ENCODE measurements at regions not wholly inside any gene's neighbourhood (a gene's known extent, or its start where the extent isn't known, plus 50 kb on each side); places are given as distances from the start of the nearest gene placed in this dataset.

- Histone ChIP-seq H3K9ac (no peak overlapping the region), H2AFZ (ENCODE audit: low read depth) (no peak overlapping the region), H3K27ac (no peak overlapping the region), H3K4me2 (no peak overlapping the region), H3K79me2 (ENCODE audit: insufficient read depth, low read depth) (no peaks in the 10 kb centered on the region), H3K27me3 (ENCODE audit: insufficient read depth, low read depth) (no peaks in the 10 kb centered on the region), H3K4me1 (ENCODE audit: low read depth, poor library complexity, severe bottlenecking) (no peaks in the 10 kb centered on the region), H4K20me1 (ENCODE audit: insufficient read depth) (no peaks in the 10 kb centered on the region), H3K4me3 (IDR thresholded peaks at IDR 0.05; ENCODE audit: insufficient read depth, low read depth, low read length) (no peak overlapping the region), H3K36me3 (ENCODE audit: insufficient read depth) (no peaks in the 10 kb centered on the region)
- TF ChIP-seq CTCF (conservative IDR thresholded peaks at IDR 0.05; ENCODE audit: low read depth, low read length), result no peak
These were observed 426.9 kb upstream of the ID2 start for GRCh38 chr2:8254791-8255447.

GRCh38 chr2:8255448-8255800 lies 426.4 kb upstream of the ID2 start:
- Histone ChIP-seq H2AFZ (ENCODE audit: low read depth) (no peak overlapping the region), H3K4me3 (IDR thresholded peaks at IDR 0.05; ENCODE audit: insufficient read depth, low read depth, low read length) (no peak overlapping the region), H3K4me2 (no peak overlapping the region), H3K9ac (no peak overlapping the region), H3K27me3 (ENCODE audit: insufficient read depth, low read depth) (no peaks in the 10 kb centered on the region), H3K79me2 (ENCODE audit: insufficient read depth, low read depth) (no peaks in the 10 kb centered on the region), H3K27ac (no peak overlapping the region), H3K36me3 (ENCODE audit: insufficient read depth) (no peaks in the 10 kb centered on the region), H4K20me1 (ENCODE audit: insufficient read depth) (no peaks in the 10 kb centered on the region), H3K4me1 (ENCODE audit: low read depth, poor library complexity, severe bottlenecking) (no peaks in the 10 kb centered on the region)
- TF ChIP-seq CTCF (conservative IDR thresholded peaks at IDR 0.05; ENCODE audit: low read depth, low read length), result no peak

- no peaks in the 10 kb centered on the region for H3K4me1 ChIP-seq (ENCODE audit: low read depth, poor library complexity, severe bottlenecking)
- TF ChIP-seq CTCF (conservative IDR thresholded peaks at IDR 0.05; ENCODE audit: low read depth, low read length), result no peak
- no peaks in the 10 kb centered on the region for H3K36me3 ChIP-seq (ENCODE audit: insufficient read depth)
- no peak overlapping the region for H3K9ac ChIP-seq
- no peak overlapping the region for H3K4me2 ChIP-seq
- H3K79me2 ChIP-seq (ENCODE audit: insufficient read depth, low read depth), result no peaks in the 10 kb centered on the region
- no peaks in the 10 kb centered on the region for H3K27me3 ChIP-seq (ENCODE audit: insufficient read depth, low read depth)
- no peak overlapping the region for H2AFZ ChIP-seq (ENCODE audit: low read depth)
- no peak overlapping the region for H3K27ac ChIP-seq
- H3K4me3 ChIP-seq (IDR thresholded peaks at IDR 0.05; ENCODE audit: insufficient read depth, low read depth, low read length), result no peak overlapping the region
- H4K20me1 ChIP-seq (ENCODE audit: insufficient read depth), result no peaks in the 10 kb centered on the region
These were observed 425.0 kb upstream of the ID2 start for GRCh38 chr2:8256905-8257304.

GRCh38 chr2:8257502-8257901 lies 424.4 kb upstream of the ID2 start:
- TF ChIP-seq CTCF (conservative IDR thresholded peaks at IDR 0.05; ENCODE audit: low read depth, low read length), result no peak
- Histone ChIP-seq H3K36me3 (ENCODE audit: insufficient read depth) (no peaks in the 10 kb centered on the region), H3K9ac (no peak overlapping the region), H2AFZ (ENCODE audit: low read depth) (no peak overlapping the region), H4K20me1 (ENCODE audit: insufficient read depth) (no peaks in the 10 kb centered on the region), H3K79me2 (ENCODE audit: insufficient read depth, low read depth) (no peaks in the 10 kb centered on the region), H3K4me2 (no peak overlapping the region), H3K4me1 (ENCODE audit: low read depth, poor library complexity, severe bottlenecking) (no peaks in the 10 kb centered on the region), H3K4me3 (IDR thresholded peaks at IDR 0.05; ENCODE audit: insufficient read depth, low read depth, low read length) (no peak overlapping the region), H3K27me3 (ENCODE audit: insufficient read depth, low read depth) (no peaks in the 10 kb centered on the region), H3K27ac (no peak overlapping the region)

Data from KMS-11 (cell line).